Gastrocnemius medialis (tissue), 4 donors: ENCODE measurements at regions not wholly inside any gene's neighbourhood (a gene's known extent, or its start where the extent isn't known, plus 50 kb on each side); places are given as distances from the start of the nearest gene placed in this dataset.

Experiments
- POLR2A ChIP-seq, 2 donors: fragments of 450-650 bp; IDR thresholded peaks; one replicate each; pipeline ENCODE4 v1.6.1; 2017; ENCODE audit warnings: antibody characterized with exemption in 2 of 2, mild to moderate bottlenecking in 2 of 2, moderate library complexity in 2 of 2
- TF ChIP-seq, protein P1 (sequence below), 5 experiments: fragments of 450-650 bp in 3 of 5; fragments of 200-600 bp in 2 of 5; sonication (generic) in 2 of 5; IDR thresholded peaks in 4 of 5; conservative IDR thresholded peaks in 1 of 5; 1 replicate in 4 of 5; 2 replicates in 1 of 5; pipeline ENCODE4 v1.5.1; 2016 to 2019; ENCODE audit warnings: antibody characterized with exemption in 5 of 5, mild to moderate bottlenecking in 3 of 5, moderate library complexity in 3 of 5

DNA sequence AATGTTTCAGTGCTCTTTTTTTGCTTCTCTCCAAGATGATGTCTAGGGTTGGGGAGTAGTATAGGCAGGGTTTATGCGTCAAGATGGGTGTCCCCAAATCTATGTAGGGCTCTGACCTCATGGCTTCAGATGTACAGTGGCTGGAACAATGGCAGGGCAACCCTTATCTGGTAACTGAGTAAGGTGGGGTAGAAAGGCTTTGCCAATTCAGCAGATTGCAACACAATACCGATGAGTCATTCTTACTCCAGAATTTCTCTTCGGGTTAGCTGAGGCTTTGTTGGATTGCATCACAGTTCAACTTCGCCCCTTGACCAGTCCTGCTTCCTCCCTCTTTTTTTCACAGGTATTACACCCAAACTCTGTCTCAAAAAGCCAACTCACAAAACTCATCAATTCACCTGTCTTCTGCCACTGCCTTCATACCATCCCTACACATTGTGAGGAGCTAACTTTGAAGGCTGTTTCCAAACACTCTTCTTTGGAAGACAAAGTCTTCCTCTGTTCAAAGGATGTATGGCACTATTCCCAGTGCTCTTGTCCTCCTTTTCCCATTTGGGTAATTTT lies 190.2 kb upstream of the CNOT2 start:
- TF ChIP-seq, protein P1, sequence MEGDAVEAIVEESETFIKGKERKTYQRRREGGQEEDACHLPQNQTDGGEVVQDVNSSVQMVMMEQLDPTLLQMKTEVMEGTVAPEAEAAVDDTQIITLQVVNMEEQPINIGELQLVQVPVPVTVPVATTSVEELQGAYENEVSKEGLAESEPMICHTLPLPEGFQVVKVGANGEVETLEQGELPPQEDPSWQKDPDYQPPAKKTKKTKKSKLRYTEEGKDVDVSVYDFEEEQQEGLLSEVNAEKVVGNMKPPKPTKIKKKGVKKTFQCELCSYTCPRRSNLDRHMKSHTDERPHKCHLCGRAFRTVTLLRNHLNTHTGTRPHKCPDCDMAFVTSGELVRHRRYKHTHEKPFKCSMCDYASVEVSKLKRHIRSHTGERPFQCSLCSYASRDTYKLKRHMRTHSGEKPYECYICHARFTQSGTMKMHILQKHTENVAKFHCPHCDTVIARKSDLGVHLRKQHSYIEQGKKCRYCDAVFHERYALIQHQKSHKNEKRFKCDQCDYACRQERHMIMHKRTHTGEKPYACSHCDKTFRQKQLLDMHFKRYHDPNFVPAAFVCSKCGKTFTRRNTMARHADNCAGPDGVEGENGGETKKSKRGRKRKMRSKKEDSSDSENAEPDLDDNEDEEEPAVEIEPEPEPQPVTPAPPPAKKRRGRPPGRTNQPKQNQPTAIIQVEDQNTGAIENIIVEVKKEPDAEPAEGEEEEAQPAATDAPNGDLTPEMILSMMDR (IDR thresholded peaks at IDR 0.05 in 4 of 5, conservative IDR thresholded peaks at IDR 0.05 in 1 of 5) = no peak
- TF ChIP-seq POLR2A (IDR thresholded peaks at IDR 0.05) = no peak
